HFF-Myc (cell line): ENCODE measurements at regions not wholly inside any gene's neighbourhood (a gene's known extent, or its start where the extent isn't known, plus 50 kb on each side); places are given as distances from the start of the nearest gene placed in this dataset.

Source experiments
- DNase-seq: peaks from one replicate; pipeline ENCODE4 v3.0.0-alpha.2; 2011; ENCODE audit warnings: low read depth; ENCODE audit errors: extremely low read depth
- H3K4me3 ChIP-seq: replicated peaks from 2 replicates; pipeline ENCODE4 v1.5.1; 2011; ENCODE audit warnings: low read depth, mild to moderate bottlenecking, control low read depth, low read length
- TF ChIP-seq, protein P1 (sequence below): IDR thresholded peaks from 2 replicates; pipeline ENCODE4 v1.5.1; 2012; ENCODE audit warnings: mild to moderate bottlenecking, low read depth, low read length, control low read depth; ENCODE audit errors: missing control alignments

- no peak overlapping the region for H3K4me3 ChIP-seq
- no peak for DNase-seq
- TF ChIP-seq, protein P1, sequence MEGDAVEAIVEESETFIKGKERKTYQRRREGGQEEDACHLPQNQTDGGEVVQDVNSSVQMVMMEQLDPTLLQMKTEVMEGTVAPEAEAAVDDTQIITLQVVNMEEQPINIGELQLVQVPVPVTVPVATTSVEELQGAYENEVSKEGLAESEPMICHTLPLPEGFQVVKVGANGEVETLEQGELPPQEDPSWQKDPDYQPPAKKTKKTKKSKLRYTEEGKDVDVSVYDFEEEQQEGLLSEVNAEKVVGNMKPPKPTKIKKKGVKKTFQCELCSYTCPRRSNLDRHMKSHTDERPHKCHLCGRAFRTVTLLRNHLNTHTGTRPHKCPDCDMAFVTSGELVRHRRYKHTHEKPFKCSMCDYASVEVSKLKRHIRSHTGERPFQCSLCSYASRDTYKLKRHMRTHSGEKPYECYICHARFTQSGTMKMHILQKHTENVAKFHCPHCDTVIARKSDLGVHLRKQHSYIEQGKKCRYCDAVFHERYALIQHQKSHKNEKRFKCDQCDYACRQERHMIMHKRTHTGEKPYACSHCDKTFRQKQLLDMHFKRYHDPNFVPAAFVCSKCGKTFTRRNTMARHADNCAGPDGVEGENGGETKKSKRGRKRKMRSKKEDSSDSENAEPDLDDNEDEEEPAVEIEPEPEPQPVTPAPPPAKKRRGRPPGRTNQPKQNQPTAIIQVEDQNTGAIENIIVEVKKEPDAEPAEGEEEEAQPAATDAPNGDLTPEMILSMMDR, result no peak
Observed at GRCh38 chrY:17381431-17382070, 498.5 kb downstream of the CDY2B start.

DNA sequence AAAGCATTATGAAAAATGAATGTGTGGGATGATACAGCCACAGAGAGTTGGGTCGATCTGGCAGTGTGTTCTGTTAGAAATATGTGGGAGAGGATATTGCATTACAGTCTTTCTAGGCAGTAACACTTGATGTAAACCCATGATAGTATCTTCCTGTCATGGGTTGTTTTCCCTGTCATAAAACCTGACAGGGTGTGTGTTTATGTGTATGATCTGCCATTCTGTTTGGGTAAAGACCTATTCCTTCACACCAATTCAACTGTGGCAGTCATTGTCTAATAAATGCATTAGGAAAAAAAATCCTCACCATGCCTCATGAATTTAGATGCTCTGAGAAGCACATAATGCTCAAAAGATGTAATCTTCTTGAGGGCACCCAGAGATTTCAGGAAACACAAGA lies 501.7 kb downstream of the CDY2B start:
- TF ChIP-seq, protein P1, result no peak
- no peak for DNase-seq
- no peak overlapping the region for H3K4me3 ChIP-seq

DNA sequence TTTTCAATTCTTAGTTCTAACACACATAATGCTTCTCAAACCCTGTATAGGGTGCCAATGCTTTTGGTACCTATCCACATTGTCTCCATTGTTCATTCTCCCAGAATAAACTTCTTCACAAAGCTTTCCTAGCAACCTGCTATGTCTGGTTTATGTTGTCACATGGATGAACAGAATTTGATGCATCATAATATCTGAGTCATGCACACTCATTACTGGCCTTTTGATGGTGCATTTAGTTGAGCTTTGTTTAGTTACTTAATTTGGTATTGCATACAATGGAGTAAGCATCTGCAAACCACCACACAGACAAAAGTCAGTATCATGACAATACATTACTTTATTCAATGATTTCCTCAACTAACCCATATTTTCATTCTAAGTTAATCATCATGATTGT lies 511.6 kb downstream of the CDY2B start:
- TF ChIP-seq, protein P1, result no peak
- no peak overlapping the region for H3K4me3 ChIP-seq
- no peak for DNase-seq

DNA sequence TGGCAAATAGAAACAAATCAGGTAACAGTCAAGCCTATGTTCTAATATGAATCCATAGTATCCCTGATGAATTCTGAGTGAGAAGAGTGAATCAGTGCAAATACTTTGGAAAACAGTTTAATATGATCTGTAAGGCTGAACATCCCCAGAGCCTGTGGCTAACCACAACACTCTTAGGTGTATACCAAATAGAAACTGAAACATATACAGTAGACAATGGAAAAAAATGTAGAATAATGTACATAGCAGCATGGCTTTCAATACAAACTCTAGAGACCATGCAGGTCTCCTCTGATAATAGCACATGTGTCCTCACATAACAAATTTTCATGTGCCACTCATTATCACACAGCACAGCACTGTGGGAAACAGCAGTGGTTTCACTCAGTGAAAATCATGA lies 513.6 kb downstream of the CDY2B start:
- H3K4me3 ChIP-seq, result no peak overlapping the region
- TF ChIP-seq, protein P1, result no peak
- no peak for DNase-seq

- DNase-seq, result no peak
- TF ChIP-seq, protein P1, result no peak
Observed at GRCh38 chrY:17339028-17339427, 541.0 kb downstream of the CDY2B start.

DNA sequence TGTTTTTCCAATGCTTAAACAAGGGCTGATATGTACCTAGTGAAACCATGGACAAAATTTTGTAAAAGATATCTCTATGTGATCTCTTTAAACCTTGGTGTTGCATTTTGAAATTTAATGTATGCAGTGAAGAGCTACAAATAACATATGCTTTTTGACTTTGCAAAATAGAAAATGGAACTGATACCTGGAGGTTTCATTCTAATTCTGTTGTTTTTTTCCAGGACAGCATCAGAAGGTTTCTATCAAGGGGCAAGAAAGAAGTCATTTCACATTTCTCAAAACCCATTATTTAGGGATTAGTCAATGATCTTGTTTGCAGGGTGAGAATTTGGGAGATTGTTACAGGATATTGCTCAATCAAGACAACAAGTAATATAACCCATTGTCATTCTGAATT lies 549.3 kb downstream of the CDY2B start:
- no peak for DNase-seq
- H3K4me3 ChIP-seq, result no peak overlapping the region
- TF ChIP-seq, protein P1, result no peak

More at GRCh38 chrY:17339028-17339427, 541.0 kb downstream of the CDY2B start:
- H3K4me3 ChIP-seq, result no peak overlapping the region

DNA sequence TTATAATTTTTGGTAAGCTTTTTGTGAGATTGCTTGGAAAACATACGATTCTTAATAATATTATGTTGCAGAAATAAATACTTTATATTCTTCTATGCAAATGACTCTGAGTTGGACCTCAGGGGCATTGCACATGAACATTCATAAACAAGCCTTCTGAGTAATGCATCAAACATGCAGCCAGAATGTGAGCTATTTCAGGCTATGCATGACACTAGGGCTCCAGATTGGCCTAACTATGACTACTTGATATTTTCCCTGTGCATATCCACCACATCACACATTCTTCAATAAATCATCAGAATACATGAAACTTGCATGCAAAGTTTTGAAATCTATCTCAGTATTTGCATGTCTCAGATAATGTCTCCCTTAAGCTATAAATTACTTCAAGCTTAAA lies 560.1 kb downstream of the CDY2B start:
- no peak for DNase-seq
- H3K4me3 ChIP-seq, result no peak overlapping the region
- TF ChIP-seq, protein P1, result no peak
